Nephron (organoid): ENCODE measurements at regions not wholly inside any gene's neighbourhood (a gene's known extent, or its start where the extent isn't known, plus 50 kb on each side); places are given as distances from the start of the nearest gene placed in this dataset.

Experiments
- H3K27ac Mint-ChIP-seq, 3 experiments: 2 replicates each; pipeline ENCODE4 v1.8.0; 2020; ENCODE audit warnings: mixed read lengths in 3 of 3, mild to moderate bottlenecking in 2 of 3, moderate library complexity in 1 of 3
- H3K27me3 Mint-ChIP-seq: 2 replicates; pipeline ENCODE4 v1.8.0; 2021; ENCODE audit warnings: low read depth, mild to moderate bottlenecking, moderate library complexity, mixed read lengths
- H3K36me3 Mint-ChIP-seq: 2 replicates; pipeline ENCODE4 v1.8.0; 2020; ENCODE audit warnings: low read depth, mixed read lengths
- H3K4me1 Mint-ChIP-seq: 2 replicates; pipeline ENCODE4 v1.8.0; 2020; ENCODE audit warnings: mixed read lengths
- H3K4me3 Mint-ChIP-seq, 3 experiments: 2 replicates each; pipeline ENCODE4 v1.8.0; 2020; ENCODE audit warnings: mild to moderate bottlenecking in 3 of 3, mixed read lengths in 3 of 3, moderate library complexity in 2 of 3
- H3K9me3 Mint-ChIP-seq: 2 replicates; pipeline ENCODE4 v1.8.0; 2020; ENCODE audit warnings: mixed read lengths
- CTCF ChIP-seq, 3 experiments: fragments of 200-600 bp; sonication (generic); IDR thresholded peaks; one replicate each; pipeline ENCODE4 v1.5.0; 2021; ENCODE audit warnings: antibody characterized with exemption in 3 of 3; ENCODE audit not compliant: unreplicated experiment in 3 of 3

- Mint-ChIP-seq H3K27me3 (peaks cover 5% of the 10 kb centered on the region), H3K36me3 (no peaks in the 10 kb centered on the region), H3K4me3 (no peak overlapping the region), H3K4me1 (peaks cover 34% of the 10 kb centered on the region), H3K9me3 (peaks cover 2% of the 10 kb centered on the region), H3K27ac (peak overlapping the region in 2 of 3 experiments; percentile 74 to 81)
- no peak for TF ChIP-seq CTCF (IDR thresholded peaks at IDR 0.05; ENCODE audit: unreplicated experiment in 3 of 3)
These were observed 202.1 kb downstream of the RHOU start for GRCh38 chr1:228937351-228937750.

GRCh38 chr1:228937851-228938536 is 202.7 kb downstream of the RHOU start:
- Mint-ChIP-seq H3K27ac (peak overlapping the region; percentile 74 to 83 (median 81)), H3K4me3 (no peak overlapping the region), H3K27me3 (peaks cover 4% of the 10 kb centered on the region), H3K9me3 (peaks cover 2% of the 10 kb centered on the region), H3K36me3 (no peaks in the 10 kb centered on the region), H3K4me1 (peaks cover 34% of the 10 kb centered on the region)
- no peak for TF ChIP-seq CTCF (IDR thresholded peaks at IDR 0.05; ENCODE audit: unreplicated experiment in 3 of 3)

GRCh38 chr1:228938537-228938901 is 203.2 kb downstream of the RHOU start:
- H3K4me3 Mint-ChIP-seq, result no peak overlapping the region
- peaks cover 6% of the 10 kb centered on the region for H3K27me3 Mint-ChIP-seq
- TF ChIP-seq CTCF (IDR thresholded peaks at IDR 0.05; ENCODE audit: unreplicated experiment in 3 of 3), result no peak
- peaks cover 34% of the 10 kb centered on the region for H3K4me1 Mint-ChIP-seq
- H3K9me3 Mint-ChIP-seq, result peaks cover 2% of the 10 kb centered on the region
- H3K36me3 Mint-ChIP-seq, result no peaks in the 10 kb centered on the region
- H3K27ac Mint-ChIP-seq, result peak overlapping the region; percentile 74 to 83 (median 81)

GRCh38 chr1:228939001-228939691 is 203.9 kb downstream of the RHOU start:
- TF ChIP-seq CTCF (IDR thresholded peaks at IDR 0.05; ENCODE audit: unreplicated experiment in 3 of 3), result no peak
- Mint-ChIP-seq H3K36me3 (no peaks in the 10 kb centered on the region), H3K4me1 (peaks cover 34% of the 10 kb centered on the region), H3K27ac (peak overlapping the region in 1 of 3 experiments; percentile 41), H3K4me3 (no peak overlapping the region), H3K27me3 (peaks cover 10% of the 10 kb centered on the region), H3K9me3 (no peaks in the 10 kb centered on the region)

- H3K27me3 Mint-ChIP-seq, result peaks cover 6% of the 10 kb centered on the region
These were observed 204.7 kb downstream of the RHOU start for GRCh38 chr1:228939881-228940392.

More at GRCh38 chr1:228939881-228940392, 204.7 kb downstream of the RHOU start:
- no peaks in the 10 kb centered on the region for H3K36me3 Mint-ChIP-seq
- H3K27ac Mint-ChIP-seq, result no peak overlapping the region
- no peaks in the 10 kb centered on the region for H3K9me3 Mint-ChIP-seq
- H3K4me3 Mint-ChIP-seq, result no peak overlapping the region
- peaks cover 34% of the 10 kb centered on the region for H3K4me1 Mint-ChIP-seq
- no peak for TF ChIP-seq CTCF (IDR thresholded peaks at IDR 0.05; ENCODE audit: unreplicated experiment in 3 of 3)
